Sigmoid colon (tissue), 6 donors: ENCODE measurements at regions not wholly inside any gene's neighbourhood (a gene's known extent, or its start where the extent isn't known, plus 50 kb on each side); places are given as distances from the start of the nearest gene placed in this dataset.

Experiments
- DNase-seq: peaks from one replicate; pipeline ENCODE4 v3.0.0-alpha.2; 2019
- H3K27ac ChIP-seq, 4 donors: fragments of 200-600 bp; sonication (generic); one replicate each; pipeline ENCODE4 v1.5.1; 2016 to 2019; ENCODE audit warnings: mild to moderate bottlenecking in 1 of 4
- H3K27me3 ChIP-seq, 3 donors: fragments of 200-600 bp; sonication (generic); one replicate each; pipeline ENCODE4 v1.5.1; 2019; ENCODE audit warnings: mild to moderate bottlenecking in 1 of 3
- H3K36me3 ChIP-seq, 4 donors: fragments of 200-600 bp; sonication (generic); one replicate each; pipeline ENCODE4 v1.5.1; 2016 to 2019
- H3K4me1 ChIP-seq, 4 donors: fragments of 200-600 bp; sonication (generic); one replicate each; pipeline ENCODE4 v1.5.1; 2017 to 2019
- H3K4me3 ChIP-seq, 4 donors: fragments of 200-600 bp; sonication (generic); one replicate each; pipeline ENCODE4 v1.5.1; 2017 to 2019; ENCODE audit warnings: mild to moderate bottlenecking in 2 of 4, moderate library complexity in 1 of 4
- H3K9me3 ChIP-seq, 4 donors: fragments of 200-600 bp in 3 of 4; sonication (generic) in 3 of 4; one replicate each; pipeline versions ENCODE4 v1.5.1 to v1.6.1; 2013 to 2019
- CTCF ChIP-seq, 4 experiments: fragments of 450-650 bp in 3 of 4; fragments of 200-600 bp in 1 of 4; IDR thresholded peaks; one replicate each; pipeline ENCODE4 v1.5.1; 2016 to 2019; ENCODE audit warnings: antibody characterized with exemption in 4 of 4, mild to moderate bottlenecking in 3 of 4, moderate library complexity in 2 of 4
- EP300 ChIP-seq, 4 donors: sonication (generic); formaldehyde crosslinking; IDR thresholded peaks; one replicate each; pipeline ENCODE4 v1.6.1; 2017; ENCODE audit warnings: antibody characterized with exemption in 4 of 4
- POLR2A ChIP-seq, 2 donors: fragments of 450-650 bp; IDR thresholded peaks; one replicate each; pipeline ENCODE4 v1.6.1; 2016; ENCODE audit warnings: antibody characterized with exemption in 2 of 2, mild to moderate bottlenecking in 2 of 2, moderate library complexity in 2 of 2
- POLR2AphosphoS5 ChIP-seq, 4 donors: sonication (generic); formaldehyde crosslinking; IDR thresholded peaks; one replicate each; pipeline ENCODE4 v1.6.1; 2017; ENCODE audit warnings: antibody characterized with exemption in 4 of 4
- WGBS, 2 donors: extraction: QIAGEN DNeasy Blood & Tissue Kit; methylation state at CpG; one replicate each; pipeline ENCODE4 v1.1.7; 2013; 5-methylcytosine and 5-hydroxymethylcytosine counted together
- intact Hi-C: fragments of 100-400 bp; cut with DNase I; formaldehyde crosslinking; loops from one replicate; pipeline ENCODE4 v1.15.1; 2023
- donor health status: healthy with polysubstance abuse.
- donor health status: healthy.

- Histone ChIP-seq H3K27ac (no peak overlapping the region), H3K36me3 (no peaks in the 10 kb centered on the region), H3K4me1 (no peaks in the 10 kb centered on the region), H3K4me3 (no peak overlapping the region), H3K9me3 (peaks cover 0 to 16% (median 1%) of the 10 kb centered on the region in 4 donors), H3K27me3 (no peaks in the 10 kb centered on the region)
- TF ChIP-seq POLR2AphosphoS5 (IDR thresholded peaks at IDR 0.05) (no peak), EP300 (IDR thresholded peaks at IDR 0.05) (no peak), POLR2A (IDR thresholded peaks at IDR 0.05) (no peak), CTCF (IDR thresholded peaks at IDR 0.05) (no peak)
- intact Hi-C loops, result no loop called here
- 84 to 91% methylated on average over 14 of the region's 14 CpGs for WGBS, 2 donors
- DNase-seq, result peak; percentile 43
Measured at GRCh38 chrX:721354-721753, 90.8 kb downstream of the SHOX start.

- Histone ChIP-seq H3K4me1 (no peaks in the 10 kb centered on the region), H3K27me3 (no peaks in the 10 kb centered on the region), H3K9me3 (peaks cover 0 to 16% (median 1%) of the 10 kb centered on the region in 4 donors), H3K36me3 (no peaks in the 10 kb centered on the region), H3K27ac (no peak overlapping the region), H3K4me3 (no peak overlapping the region)
- intact Hi-C loops, result no loop called here
- DNase-seq, result peak; percentile 20
- TF ChIP-seq EP300 (IDR thresholded peaks at IDR 0.05), result no peak
- no peak for TF ChIP-seq POLR2AphosphoS5 (IDR thresholded peaks at IDR 0.05)
- 64 to 67% methylated on average over 9 of the region's 9 CpGs for WGBS, 2 donors
Measured at GRCh38 chrX:720825-721224, 90.2 kb downstream of the SHOX start.

DNA sequence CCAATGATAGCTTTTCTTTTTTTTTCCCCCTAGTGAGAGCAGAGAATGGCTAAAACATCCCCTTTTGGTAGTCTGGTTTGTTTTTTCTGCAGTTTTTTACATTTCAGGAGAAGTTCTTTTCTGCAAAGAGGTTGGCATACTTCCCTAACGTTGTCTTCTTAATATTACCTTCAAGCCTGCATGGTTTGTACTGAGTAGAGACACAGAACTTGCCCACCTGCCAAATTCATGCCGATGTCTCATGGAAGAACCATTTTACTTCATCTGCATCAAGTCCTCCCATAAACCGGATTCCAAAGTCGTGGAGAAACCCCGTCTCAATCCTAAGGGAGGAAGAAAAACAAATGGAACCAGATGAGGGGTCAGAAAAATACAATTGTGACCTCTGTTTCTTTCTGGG, 89.7 kb downstream of the SHOX start:
- Histone ChIP-seq H3K36me3 (no peaks in the 10 kb centered on the region), H3K9me3 (peaks cover 0 to 16% (median 1%) of the 10 kb centered on the region in 4 donors), H3K27ac (no peak overlapping the region), H3K4me3 (no peak overlapping the region), H3K4me1 (no peaks in the 10 kb centered on the region), H3K27me3 (no peaks in the 10 kb centered on the region)
- intact Hi-C loops, result no loop called here
- peak; percentile 18 for DNase-seq
- TF ChIP-seq EP300 (IDR thresholded peaks at IDR 0.05) (no peak), POLR2A (IDR thresholded peaks at IDR 0.05) (no peak), CTCF (IDR thresholded peaks at IDR 0.05) (no peak), POLR2AphosphoS5 (IDR thresholded peaks at IDR 0.05) (no peak)
- 50 to 55% methylated on average over 5 of the region's 5 CpGs for WGBS, 2 donors

- H3K4me3 ChIP-seq, result no peak overlapping the region
Measured at GRCh38 chrX:716136-716535, 85.5 kb downstream of the SHOX start.

GRCh38 chrX:714131-714530, 83.5 kb downstream of the SHOX start:
- peaks cover 0 to 11% (median 3%) of the 10 kb centered on the region in 4 donors for H3K9me3 ChIP-seq
- H3K4me1 ChIP-seq, result no peaks in the 10 kb centered on the region
- 63 to 70% methylated on average over 6 of the region's 6 CpGs for WGBS, 2 donors
- H3K36me3 ChIP-seq, result no peaks in the 10 kb centered on the region
- DNase-seq, result no peak
- intact Hi-C loops, result no loop called here
- no peak overlapping the region for H3K4me3 ChIP-seq
- TF ChIP-seq POLR2AphosphoS5 (IDR thresholded peaks at IDR 0.05) (no peak), POLR2A (IDR thresholded peaks at IDR 0.05) (no peak), EP300 (IDR thresholded peaks at IDR 0.05) (no peak), CTCF (IDR thresholded peaks at IDR 0.05) (no peak)
- H3K27ac ChIP-seq, result no peak overlapping the region
- H3K27me3 ChIP-seq, result no peaks in the 10 kb centered on the region

More at GRCh38 chrX:716136-716535, 85.5 kb downstream of the SHOX start:
- intact Hi-C loops, result no loop called here
- Histone ChIP-seq H3K27me3 (no peaks in the 10 kb centered on the region), H3K4me1 (no peaks in the 10 kb centered on the region), H3K36me3 (no peaks in the 10 kb centered on the region), H3K27ac (no peak overlapping the region), H3K9me3 (peaks cover 0 to 11% (median 3%) of the 10 kb centered on the region in 4 donors)
- DNase-seq, result no peak
- 53 to 61% methylated on average over 3 of the region's 3 CpGs for WGBS, 2 donors
- no peak for TF ChIP-seq EP300 (IDR thresholded peaks at IDR 0.05)
- TF ChIP-seq POLR2A (IDR thresholded peaks at IDR 0.05), result no peak
- no peak for TF ChIP-seq POLR2AphosphoS5 (IDR thresholded peaks at IDR 0.05)
- TF ChIP-seq CTCF (IDR thresholded peaks at IDR 0.05), result no peak
